D341Med (cell line): ENCODE measurements at regions not wholly inside any gene's neighbourhood (a gene's known extent, or its start where the extent isn't known, plus 50 kb on each side); places are given as distances from the start of the nearest gene placed in this dataset.
"Not testable (repeated sequence)": the region's sequence is repeated elsewhere in the genome, so short reads cannot be mapped to it uniquely, and the experiment has no call there.

Experiments
- DNase-seq: peaks from one replicate; pipeline ENCODE4 v3.0.0; 2012; ENCODE audit warnings: low spot score

DNA sequence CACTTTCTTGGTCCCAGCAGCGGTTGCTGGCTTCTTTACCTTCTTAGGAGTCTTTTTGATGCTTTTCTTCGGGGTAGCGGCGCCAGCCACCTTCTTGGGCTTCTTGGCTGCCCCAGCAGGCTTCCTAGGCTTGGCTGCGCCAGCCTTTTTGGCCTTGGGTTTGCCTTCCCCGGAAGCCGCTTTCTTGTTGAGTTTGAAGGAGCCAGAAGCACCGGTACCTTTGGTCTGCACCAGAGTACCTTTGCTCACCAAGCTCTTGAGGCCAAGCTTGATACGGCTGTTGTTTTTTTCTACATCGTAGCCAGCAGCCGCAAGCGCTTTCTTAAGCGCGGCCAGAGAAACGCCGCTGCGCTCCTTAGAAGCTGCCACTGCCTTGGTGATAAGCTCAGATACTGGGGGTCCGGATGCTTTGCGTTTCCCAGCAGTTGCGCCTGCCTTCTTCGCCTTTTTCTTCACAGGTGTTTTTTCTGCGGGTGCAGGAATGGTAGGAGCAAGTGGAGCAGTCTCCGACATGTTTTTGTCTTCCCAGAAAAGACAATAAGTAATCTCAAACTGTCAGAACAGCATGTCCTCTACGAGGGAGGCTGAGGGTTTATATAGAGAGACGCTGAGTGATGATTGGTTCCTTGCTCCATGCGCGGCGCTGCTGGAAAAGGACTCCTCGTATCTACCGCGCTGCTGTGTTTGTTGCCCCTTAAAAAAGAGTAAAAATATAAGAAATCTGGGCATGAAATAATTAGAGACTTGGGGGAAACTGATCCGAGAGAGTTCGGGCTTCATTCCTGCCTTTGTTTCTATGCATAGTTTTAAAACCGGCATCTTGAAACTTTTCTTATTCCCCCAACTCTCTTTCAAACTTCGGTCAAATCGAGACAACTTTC, 130.3 kb upstream of the BTN3A2 start:
- DNase-seq = no peak

DNA sequence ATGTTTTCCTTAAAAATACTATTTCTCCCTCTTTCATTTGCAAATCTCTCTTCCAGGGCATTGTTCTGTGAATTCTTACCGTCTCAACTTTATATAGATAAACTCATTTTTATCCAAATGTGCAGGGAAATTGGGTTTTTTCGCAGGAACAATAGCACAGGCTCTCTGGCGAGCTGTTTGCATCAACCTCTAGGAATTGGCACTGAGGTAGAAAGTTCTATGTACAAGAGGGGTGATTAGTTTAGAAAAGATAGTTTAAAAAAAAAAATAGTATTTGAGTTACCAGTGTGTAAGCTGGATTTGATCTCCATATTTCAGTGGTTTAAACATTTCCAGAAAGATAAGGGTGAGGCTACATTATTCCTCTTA, 129.7 kb upstream of the BTN3A2 start:
- DNase-seq = no peak

- not testable (repeated sequence) for DNase-seq
Measured at GRCh38 chr6:26239415-26239814, 125.6 kb upstream of the BTN3A2 start.

- DNase-seq = no peak
Measured at GRCh38 chr6:26240157-26241032, 124.6 kb upstream of the BTN3A2 start.

- no peak for DNase-seq
Measured at GRCh38 chr6:26241033-26241895, 123.7 kb upstream of the BTN3A2 start.

- DNase-seq = no peak
Measured at GRCh38 chr6:26243132-26243531, 121.9 kb upstream of the BTN3A2 start.

GRCh38 chr6:26243752-26244151, 121.2 kb upstream of the BTN3A2 start:
- no peak for DNase-seq

DNA sequence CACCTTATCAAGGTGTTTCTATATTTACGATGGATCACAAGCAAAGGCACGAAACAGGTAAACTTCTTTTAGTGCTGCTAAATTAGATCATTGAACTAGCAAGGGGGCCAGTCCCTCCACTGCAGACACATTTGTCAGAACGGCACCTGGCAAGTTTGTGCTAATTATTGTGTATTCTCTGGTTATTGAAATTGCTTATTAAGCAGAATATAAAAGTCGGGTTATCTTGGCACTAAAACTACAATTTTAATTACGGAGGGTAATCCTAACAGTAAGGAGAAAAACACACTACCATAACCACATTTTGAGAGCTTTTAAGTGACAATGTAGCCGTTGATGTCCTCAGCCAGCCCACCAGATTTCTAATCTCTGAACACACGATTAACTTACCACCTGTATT, 118.9 kb upstream of the BTN3A2 start:
- DNase-seq = no peak

- DNase-seq = no peak
Measured at GRCh38 chr6:26246553-26246952, 118.4 kb upstream of the BTN3A2 start.

- DNase-seq = no peak
Measured at GRCh38 chr6:26249707-26249956, 115.4 kb upstream of the BTN3A2 start.

DNA sequence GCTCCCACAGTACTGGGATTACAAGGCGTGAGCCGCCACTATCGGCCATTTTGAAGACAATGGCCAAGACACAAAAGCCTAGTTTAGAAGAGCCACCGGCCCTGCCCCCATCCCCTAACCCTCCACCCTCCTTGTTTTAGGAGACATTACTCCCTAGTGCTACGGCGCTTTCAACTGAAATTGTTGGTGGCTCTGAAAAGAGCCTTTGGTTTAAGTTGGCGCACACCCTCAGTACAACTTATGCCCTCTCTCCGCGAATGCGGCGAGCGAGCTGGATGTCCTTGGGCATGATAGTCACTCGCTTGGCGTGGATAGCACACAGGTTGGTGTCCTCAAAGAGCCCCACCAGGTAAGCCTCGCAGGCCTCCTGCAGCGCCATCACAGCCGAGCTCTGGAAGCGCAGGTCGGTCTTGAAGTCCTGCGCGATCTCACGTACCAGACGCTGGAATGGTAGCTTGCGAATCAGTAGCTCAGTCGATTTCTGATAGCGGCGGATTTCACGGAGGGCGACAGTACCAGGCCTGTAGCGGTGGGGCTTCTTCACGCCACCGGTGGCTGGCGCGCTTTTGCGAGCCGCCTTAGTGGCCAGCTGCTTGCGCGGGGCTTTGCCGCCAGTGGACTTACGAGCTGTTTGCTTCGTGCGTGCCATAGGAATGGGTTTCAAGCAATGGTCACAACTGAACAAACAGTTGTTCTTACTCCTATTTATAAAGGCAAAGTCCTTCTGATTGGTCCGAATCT, 114.9 kb upstream of the BTN3A2 start:
- DNase-seq = no peak

GRCh38 chr6:26250698-26251044, 114.3 kb upstream of the BTN3A2 start:
- DNase-seq = no peak

DNA sequence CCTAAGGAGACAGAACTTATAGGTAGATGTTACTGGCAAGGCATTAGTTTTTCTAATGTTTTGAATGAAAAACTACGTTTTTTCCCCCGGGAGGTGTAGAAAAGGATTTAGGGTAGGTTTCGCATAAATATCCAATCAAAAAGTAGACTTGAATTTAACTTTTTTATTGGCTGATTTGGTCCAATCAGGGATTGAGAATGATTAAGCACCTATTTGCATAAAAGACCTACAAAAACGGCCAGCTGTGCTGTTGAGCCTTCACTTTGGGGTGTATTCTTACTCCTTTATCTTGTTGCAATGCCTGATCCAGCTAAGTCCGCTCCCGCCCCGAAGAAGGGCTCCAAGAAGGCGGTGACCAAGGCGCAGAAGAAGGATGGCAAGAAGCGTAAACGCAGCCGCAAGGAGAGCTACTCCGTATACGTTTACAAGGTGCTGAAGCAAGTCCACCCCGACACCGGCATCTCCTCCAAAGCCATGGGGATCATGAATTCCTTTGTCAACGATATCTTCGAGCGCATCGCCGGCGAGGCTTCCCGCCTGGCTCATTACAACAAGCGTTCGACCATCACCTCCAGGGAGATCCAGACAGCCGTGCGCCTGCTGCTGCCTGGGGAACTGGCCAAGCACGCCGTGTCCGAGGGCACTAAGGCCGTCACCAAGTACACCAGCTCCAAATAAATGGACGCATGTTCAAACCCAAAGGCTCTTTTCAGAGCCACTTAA, 113.5 kb upstream of the BTN3A2 start:
- no peak for DNase-seq

- no peak for DNase-seq
Measured at GRCh38 chr6:26252077-26252472, 112.9 kb upstream of the BTN3A2 start.

GRCh38 chr6:26254724-26255123, 110.3 kb upstream of the BTN3A2 start:
- no peak for DNase-seq

DNA sequence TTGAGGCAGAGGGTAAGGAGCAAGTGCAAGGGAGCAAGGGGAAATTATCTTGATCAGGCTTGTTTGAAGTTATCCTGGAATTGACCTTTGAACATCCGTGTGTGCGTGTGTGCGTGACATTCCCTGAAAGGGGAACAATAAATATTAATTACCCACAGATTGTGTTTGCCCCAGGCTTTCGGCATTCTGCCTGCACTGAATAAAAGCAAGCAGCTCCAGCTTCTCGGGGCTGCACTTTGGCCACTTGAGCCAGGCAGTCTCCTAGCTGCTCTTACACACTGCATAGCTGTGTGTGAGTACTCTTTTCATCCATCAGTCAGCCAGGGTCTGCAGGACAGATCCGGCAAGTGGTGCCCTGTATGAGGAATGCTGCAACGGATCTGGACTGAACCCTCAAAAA, 107.7 kb upstream of the BTN3A2 start:
- DNase-seq = no peak

GRCh38 chr6:26258212-26258977, 106.6 kb upstream of the BTN3A2 start:
- no peak for DNase-seq

DNA sequence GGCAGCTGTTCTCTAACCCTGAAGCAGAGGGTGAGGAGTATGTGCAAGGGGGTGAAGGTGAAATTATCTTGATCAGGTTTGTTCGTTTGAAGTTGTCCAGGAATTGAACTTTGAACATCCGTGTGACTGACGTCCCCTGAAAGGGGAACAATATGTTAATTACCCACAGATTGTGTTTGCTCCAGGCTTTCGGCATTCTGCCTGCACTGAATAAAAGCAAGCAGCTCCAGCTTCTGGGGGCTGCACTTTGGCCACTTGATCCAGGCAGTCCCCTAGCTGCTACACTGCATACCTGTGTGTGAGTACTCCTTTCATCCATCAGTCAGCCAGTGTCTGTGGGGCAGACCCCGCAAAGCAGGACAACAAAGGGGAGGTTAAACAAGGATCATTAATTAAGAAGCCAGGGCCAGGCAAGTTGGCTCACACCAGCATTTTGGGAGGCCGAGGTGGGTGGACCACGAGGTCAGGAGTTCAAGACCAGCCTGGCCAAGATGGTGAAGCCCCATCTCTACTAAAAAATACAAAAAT, 104.8 kb upstream of the BTN3A2 start:
- no peak for DNase-seq

- DNase-seq = no peak
Measured at GRCh38 chr6:26260725-26261490, 104.1 kb upstream of the BTN3A2 start.
